ENCODE measurements at regions not wholly inside any gene's neighbourhood (a gene's known extent, or its start where the extent isn't known, plus 50 kb on each side); places are given as distances from the start of the nearest gene placed in this dataset.

DNA sequence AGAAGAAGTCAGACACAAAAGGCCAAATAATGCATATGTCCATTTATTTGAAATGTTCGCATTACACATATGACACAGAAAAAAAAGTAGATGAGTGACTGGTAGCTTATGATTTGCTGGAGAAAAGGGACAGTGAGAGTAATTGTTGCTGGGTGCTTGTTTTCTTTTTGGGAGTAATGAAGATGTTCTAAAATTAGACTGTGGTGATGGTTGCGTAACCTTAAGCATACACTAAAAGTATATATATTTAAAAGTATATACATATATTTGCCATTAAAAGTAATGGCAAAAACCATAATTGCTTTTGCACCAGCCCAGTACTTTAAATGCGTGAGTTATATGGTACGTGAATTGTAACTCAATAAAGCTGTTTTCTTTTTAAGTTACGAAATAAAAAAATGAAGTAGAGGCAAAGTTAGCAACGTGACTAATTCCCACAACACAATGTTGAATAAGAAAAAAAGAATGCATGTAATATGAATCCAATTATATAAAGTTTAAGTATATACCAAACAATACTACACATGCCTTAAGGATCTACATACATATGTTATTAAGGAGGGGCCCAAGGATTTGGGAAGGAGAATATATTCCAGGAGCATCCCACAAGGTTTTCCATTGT lies 360.4 kb upstream of the CELF2 start:
- DNase-seq: no peak

DNA sequence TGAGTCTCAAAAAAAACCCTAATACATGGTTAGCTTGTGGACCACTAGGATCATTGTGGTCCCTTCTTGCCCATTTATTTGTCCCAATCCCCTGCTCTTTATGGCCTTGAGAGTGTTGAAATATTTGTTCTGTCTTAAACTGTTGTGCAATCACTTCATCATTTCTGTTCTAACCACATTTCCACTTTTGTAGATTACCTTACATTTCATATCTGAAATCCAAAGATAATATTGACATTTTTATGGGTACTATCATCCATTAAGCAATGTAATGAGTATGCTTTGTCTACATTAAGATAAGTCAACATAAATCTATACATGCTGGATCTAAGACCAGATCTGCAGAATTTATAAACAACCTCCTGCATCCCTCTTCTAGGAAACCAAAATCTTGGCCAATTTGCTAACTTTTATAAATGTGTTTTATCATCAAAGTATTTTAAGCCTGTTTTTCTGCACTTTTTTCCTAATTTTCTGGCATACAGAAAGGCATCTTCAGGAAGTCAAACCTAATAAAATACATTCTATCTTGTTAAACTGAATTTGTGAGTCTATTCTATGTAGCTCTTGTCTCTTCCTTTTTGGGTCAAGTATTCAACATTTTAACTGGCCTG lies 359.4 kb upstream of the CELF2 start:
- DNase-seq: no peak

DNA sequence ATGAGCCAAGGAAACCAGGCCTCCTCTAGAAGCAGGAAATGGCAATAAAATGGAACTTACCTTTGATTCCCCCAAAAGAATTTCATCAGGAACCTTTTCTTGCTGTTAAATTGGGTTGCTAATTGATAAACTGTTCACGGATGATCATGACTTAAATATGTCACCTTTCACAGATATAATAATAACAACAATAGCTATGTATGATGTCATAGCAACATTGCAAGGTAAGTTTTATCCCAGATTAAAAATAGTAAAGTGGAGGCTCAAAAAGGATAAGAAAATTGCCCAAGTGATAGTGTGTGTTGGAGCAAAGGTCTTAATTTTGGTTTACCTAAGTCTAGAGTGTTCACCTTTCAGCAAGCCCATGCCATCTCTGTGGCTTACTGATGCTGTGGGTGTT lies 357.6 kb upstream of the CELF2 start:
- no peak for DNase-seq

GRCh38 chr10:10661176-10661575 lies 356.5 kb upstream of the CELF2 start:
- DNase-seq: no peak

DNA sequence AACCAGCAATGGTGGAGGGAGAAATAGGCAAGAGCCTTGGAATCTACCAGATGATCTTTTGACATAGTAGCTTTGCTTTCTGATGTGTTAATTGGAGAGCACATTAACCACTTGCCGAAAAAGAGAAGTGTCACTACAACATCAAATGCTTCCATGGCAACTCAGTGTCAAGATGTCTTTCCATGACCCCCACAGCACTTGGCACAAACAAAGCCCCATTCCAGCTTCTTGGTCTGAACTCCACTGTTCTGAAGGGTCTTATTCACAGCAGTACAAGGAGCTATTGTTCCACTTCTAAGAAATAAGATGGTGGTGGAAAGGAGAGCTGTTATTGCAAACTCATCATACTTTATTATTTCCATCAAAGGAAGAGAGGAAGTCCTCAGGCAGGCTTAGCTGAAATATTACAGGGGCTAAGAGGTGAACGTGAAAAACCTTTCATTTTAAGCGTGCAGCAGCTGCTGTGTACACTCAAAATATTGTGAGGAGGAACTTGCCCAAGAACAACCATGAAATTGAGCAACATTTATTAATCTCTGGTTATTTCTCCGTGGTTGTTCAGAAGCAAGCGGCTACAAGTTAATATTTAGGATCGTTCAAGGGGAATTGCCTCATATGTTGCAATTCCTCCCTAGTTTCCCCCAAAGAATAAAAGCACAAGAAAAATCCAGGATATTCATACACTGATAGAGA lies 354.8 kb upstream of the CELF2 start:
- no peak for DNase-seq

DNA sequence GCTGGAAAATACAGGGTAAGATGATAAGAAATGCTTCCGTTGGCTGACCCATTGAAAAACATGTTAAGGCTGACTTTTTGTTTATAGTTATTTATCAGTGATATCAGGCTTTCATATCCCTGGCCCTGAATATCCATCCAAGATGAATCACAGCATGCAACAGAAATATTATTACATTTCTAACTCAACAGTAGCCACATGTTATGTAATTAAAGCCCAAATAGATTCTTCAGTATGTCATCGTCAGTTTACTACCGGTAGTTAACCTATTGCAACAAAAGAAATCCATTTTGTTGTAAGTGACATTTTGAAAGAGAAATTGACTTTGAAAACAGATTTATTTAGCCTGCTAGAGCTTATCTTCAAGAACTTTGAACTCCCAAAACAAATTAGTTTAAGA lies 354.1 kb upstream of the CELF2 start:
- DNase-seq: no peak

- no peak for DNase-seq
Observed at GRCh38 chr10:10665750-10666149, 351.9 kb upstream of the CELF2 start.

GRCh38 chr10:10667466-10667865 lies 350.2 kb upstream of the CELF2 start:
- DNase-seq: no peak

- no peak for DNase-seq
Observed at GRCh38 chr10:10676972-10677371, 340.7 kb upstream of the CELF2 start.

GRCh38 chr10:10677479-10677878 lies 340.2 kb upstream of the CELF2 start:
- no peak for DNase-seq

DNA sequence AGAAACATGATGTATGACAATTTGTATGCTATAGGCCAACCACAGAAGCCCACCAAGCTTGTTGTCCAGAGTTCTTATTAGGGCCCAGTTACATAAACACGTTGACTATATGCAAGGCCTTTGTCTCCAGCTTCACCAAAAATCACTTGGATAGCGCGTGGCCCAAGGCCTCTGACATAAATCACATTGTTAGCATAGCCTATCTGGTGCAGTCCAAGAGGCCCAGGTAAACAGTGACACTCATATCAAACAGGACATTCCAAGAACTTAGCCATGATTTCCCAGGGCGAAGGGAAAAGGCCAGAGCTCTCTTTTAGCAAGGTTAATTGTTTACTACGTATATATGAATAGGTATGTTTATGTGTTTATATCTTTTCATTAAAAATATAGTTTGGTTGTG lies 337.2 kb upstream of the CELF2 start:
- no peak for DNase-seq

DNA sequence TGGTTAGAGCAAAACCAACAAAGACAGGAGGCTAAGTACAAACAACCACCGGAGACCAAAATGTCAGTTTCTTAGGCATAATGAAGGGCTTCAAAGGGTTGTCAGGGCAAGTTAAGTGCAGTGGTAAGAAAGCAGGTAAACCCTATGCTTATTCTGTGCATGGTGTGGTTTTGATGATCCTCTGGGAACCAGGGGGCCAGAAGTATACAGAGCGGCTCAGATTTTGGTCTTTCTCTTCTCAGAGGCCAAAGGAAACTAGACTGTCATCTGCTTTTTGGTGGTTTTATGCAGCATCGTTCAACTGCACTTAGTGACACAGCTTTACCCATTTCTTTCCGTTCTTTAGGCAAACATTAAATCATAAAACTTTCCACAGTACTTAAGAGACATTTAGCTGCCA lies 332.7 kb upstream of the CELF2 start:
- no peak for DNase-seq

GRCh38 chr10:10685566-10685965 lies 332.1 kb upstream of the CELF2 start:
- DNase-seq: no peak

DNA sequence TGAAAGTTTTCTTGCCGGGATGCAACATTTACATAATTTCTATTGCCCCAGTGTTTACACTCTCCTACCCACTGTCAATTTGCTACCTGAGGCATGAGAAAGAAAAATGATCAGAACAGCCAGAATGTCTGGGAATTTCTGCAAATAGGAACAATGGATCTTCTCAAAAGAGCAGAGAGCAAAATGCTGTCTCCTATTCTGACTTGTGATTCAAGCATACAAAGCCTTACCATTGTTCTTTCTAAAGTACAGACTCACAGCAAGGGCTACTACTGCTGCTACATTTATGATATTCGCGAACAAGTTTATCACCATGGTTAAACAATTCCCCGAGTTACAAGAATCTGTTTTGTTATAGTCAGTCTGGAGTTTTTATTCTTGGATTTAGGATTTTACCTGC lies 329.9 kb upstream of the CELF2 start:
- no peak for DNase-seq

GRCh38 chr10:10699427-10699826 lies 318.2 kb upstream of the CELF2 start:
- DNase-seq: no peak

GRCh38 chr10:10701084-10701611 lies 316.5 kb upstream of the CELF2 start:
- DNase-seq: no peak

GRCh38 chr10:10702211-10702610 lies 315.5 kb upstream of the CELF2 start:
- no peak for DNase-seq

DNA sequence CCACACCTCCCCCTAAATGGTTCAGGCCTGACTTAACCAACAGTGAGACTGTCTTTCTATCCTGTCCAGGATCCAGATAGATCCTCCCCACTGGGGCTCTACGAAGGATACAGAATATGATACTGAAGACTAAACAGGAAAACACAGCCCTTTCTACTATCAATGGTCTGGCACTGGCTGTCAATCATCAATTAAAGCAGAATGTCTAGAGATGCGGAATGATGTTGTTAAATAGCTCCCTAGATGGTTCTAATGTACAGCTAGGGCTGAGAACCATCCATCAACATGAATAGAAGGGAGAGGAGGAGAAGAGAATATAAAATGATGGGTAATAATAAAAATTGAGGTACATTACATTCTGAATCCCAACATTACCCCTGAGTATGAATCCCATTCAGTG lies 314.3 kb upstream of the CELF2 start:
- DNase-seq: no peak

DNA sequence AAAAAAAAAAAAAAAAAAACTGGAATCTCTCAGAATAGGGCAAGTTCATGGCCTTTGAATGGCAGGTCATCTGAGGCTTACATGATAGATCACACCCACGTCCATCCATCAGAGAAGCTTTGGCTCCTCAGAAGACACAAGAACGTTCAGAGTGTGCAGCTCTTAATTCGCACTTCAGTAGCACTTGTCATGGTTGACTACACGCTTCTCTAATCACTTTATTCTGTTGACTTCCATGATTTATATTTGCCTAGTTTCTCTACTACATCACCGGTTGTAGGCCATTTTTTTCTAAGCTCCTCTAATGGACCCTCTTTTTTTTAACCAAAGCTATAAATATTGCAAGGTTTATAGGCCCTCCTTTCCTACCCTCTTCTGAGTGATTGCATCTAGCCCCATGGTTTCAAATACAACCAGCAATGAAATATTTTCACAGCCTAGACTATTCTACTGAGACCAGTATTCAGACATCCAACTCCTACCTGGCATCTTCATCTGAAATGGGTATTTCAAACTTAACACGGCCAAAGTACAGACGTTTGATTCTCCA lies 305.4 kb upstream of the CELF2 start:
- DNase-seq: no peak

DNA sequence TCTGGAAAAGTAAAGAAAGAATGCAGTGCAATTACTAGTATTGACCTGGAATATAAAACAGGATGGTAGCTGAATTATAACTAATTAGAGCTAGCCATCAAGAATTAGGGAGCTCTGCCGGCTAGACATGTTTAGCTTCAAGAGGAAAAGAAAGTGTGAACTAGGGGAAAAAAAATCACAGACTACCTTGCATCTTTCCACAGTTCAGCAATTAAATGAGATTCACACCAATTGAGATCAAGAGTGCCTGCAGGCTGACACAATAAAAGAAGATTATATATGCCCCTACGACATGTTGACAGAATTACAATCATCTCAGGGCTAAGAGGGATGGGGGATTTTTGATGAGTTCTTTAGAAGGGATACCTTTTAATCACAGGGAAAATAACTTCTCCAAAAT lies 303.3 kb upstream of the CELF2 start:
- no peak for DNase-seq

- DNase-seq: no peak
Observed at GRCh38 chr10:10716972-10717371, 300.7 kb upstream of the CELF2 start.

DNA sequence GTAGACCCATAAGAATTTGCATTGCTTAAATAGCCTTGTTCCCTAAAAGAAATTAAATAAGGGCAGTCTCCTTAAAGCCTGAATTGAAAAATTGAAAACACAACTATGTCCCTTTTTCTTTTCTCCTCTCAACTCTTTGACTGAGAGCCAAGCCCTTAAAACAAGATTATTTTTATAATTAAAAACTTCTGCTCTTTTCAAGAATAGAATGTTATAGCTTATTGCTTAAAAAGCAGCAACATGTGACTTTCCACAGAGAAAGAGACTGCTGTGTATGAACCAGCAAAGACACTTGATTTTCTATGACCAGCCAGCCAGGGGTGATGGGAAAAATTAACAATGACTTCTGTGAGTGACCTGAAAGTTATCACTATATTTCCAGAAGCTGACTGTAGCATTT lies 295.2 kb upstream of the CELF2 start:
- no peak for DNase-seq

DNA sequence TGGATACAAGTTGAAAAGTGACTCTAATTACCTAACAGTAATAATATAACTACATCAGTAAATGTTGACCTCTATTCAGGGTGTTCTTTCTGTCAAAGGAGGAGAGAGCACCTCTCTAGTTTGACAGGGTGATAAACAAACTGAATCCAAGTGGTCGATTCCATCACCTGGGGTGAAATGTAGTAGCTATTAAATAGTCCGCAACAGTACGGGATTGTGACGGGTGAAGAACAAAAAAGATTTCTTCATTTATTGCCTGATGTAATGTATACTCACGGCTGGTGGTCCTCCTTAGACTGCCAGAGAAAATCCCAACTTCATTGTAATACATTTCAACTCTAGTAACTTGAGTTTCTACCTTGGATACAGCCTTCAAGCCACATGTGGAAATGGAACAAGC lies 292.5 kb upstream of the CELF2 start:
- DNase-seq: no peak

DNA sequence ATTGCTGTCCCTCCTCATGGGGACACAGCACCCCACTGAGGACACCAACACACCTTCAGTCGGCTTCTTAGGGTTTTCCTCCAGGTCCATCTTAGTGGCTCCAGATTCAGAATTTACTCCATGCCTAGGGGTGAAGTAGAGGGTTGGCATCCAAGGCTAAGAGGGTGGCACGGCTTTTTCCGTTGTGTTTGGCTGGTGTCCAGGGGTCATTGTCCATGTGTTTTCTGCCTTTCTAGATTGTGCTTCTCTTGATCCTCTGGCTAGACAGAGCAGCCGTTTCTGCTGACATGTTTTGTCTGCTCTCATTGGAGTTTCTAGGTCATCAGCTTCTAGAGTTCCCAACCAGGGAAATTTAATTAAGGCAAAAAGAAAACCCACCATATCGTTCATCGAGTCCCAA lies 291.6 kb upstream of the CELF2 start:
- no peak for DNase-seq

Measured in activated CD4-positive, alpha-beta T cell treated with anti-CD3 and anti-CD28 coated beads, Interleukin-2, amount 50 U/mL, for 4 hours (primary cell).